H9 (cell line): ENCODE measurements at regions not wholly inside any gene's neighbourhood (a gene's known extent, or its start where the extent isn't known, plus 50 kb on each side); places are given as distances from the start of the nearest gene placed in this dataset.

ENCODE experiments used
- DNase-seq: peaks from one replicate; pipeline ENCODE4 v3.0.0-alpha.2; 2017
- H2AFZ ChIP-seq: one replicate; pipeline ENCODE4 v1.6.1; 2013; ENCODE audit warnings: mild to moderate bottlenecking, low read length, control low read depth, moderate library complexity
- H2AK5ac ChIP-seq: 2 replicates; pipeline ENCODE4 v1.6.1; 2013; ENCODE audit warnings: low read length, control low read depth, mixed read lengths; ENCODE audit not compliant: insufficient read length
- H2BK120ac ChIP-seq: one replicate; pipeline ENCODE4 v1.6.1; 2013; ENCODE audit warnings: low read depth, mild to moderate bottlenecking, low read length, control low read depth, inconsistent platforms; ENCODE audit not compliant: poor library complexity, severe bottlenecking
- H2BK12ac ChIP-seq: 2 replicates; pipeline ENCODE4 v1.6.1; 2013; ENCODE audit warnings: low read length, control low read depth, mixed read lengths, low read depth; ENCODE audit not compliant: insufficient read length
- H2BK15ac ChIP-seq: 2 replicates; pipeline ENCODE4 v1.6.1; 2013; ENCODE audit warnings: low read depth, low read length, control low read depth
- H2BK20ac ChIP-seq: one replicate; pipeline ENCODE4 v1.6.1; 2013; ENCODE audit warnings: low read depth, mild to moderate bottlenecking, low read length, control low read depth, inconsistent platforms; ENCODE audit not compliant: poor library complexity, severe bottlenecking
- H2BK5ac ChIP-seq: 2 replicates; pipeline ENCODE4 v1.6.1; 2013; ENCODE audit warnings: low read length, control low read depth, mixed read lengths; ENCODE audit not compliant: insufficient read length
- H3K14ac ChIP-seq: 2 replicates; pipeline ENCODE4 v1.6.1; 2013; ENCODE audit warnings: low read length, control low read depth; ENCODE audit not compliant: insufficient read depth
- H3K18ac ChIP-seq: 2 replicates; pipeline ENCODE4 v1.6.1; 2013; ENCODE audit warnings: low read depth, mild to moderate bottlenecking, mixed read lengths, low read length, control low read depth; ENCODE audit not compliant: insufficient read length
- H3K23ac ChIP-seq: 2 replicates; pipeline ENCODE4 v1.6.1; 2013; ENCODE audit warnings: low read length, control low read depth, mixed read lengths, low read depth; ENCODE audit not compliant: insufficient read length
- H3K23me2 ChIP-seq: 2 replicates; pipeline ENCODE4 v1.6.1; 2013; ENCODE audit warnings: low read depth, mild to moderate bottlenecking, mixed read lengths, low read length, control low read depth; ENCODE audit not compliant: insufficient read length, poor library complexity, severe bottlenecking
- H3K27ac ChIP-seq: 2 replicates; pipeline ENCODE4 v1.5.1; 2013; ENCODE audit warnings: low read length, control low read depth, mixed read lengths, low read depth; ENCODE audit not compliant: insufficient read length
- H3K27me3 ChIP-seq: 2 replicates; pipeline ENCODE4 v1.6.1; 2013; ENCODE audit warnings: low read length, control low read depth, inconsistent platforms; ENCODE audit not compliant: insufficient read depth
- H3K4ac ChIP-seq: 2 replicates; pipeline ENCODE4 v1.6.1; 2013; ENCODE audit warnings: low read depth, mild to moderate bottlenecking, control low read depth, inconsistent platforms, low read length, moderate library complexity
- H3K4me1 ChIP-seq: 2 replicates; pipeline ENCODE4 v1.6.1; 2013; ENCODE audit warnings: low read length, control low read depth, inconsistent platforms; ENCODE audit not compliant: insufficient read depth
- H3K4me2 ChIP-seq: 2 replicates; pipeline ENCODE4 v1.6.1; 2013; ENCODE audit warnings: low read length, control low read depth, mixed read lengths; ENCODE audit not compliant: insufficient read length, insufficient read depth
- H3K56ac ChIP-seq: 2 replicates; pipeline ENCODE4 v1.6.1; 2013; ENCODE audit warnings: low read depth, mild to moderate bottlenecking, mixed read lengths, low read length, control low read depth; ENCODE audit not compliant: insufficient read length
- H3K79me1 ChIP-seq: 2 replicates; pipeline ENCODE4 v1.6.1; 2013; ENCODE audit warnings: low read depth, mild to moderate bottlenecking, moderate library complexity, low read length, control low read depth, inconsistent platforms; ENCODE audit not compliant: insufficient read depth, poor library complexity, severe bottlenecking
- H3K79me2 ChIP-seq: 2 replicates; pipeline ENCODE4 v1.6.1; 2013; ENCODE audit warnings: low read length, control low read depth, inconsistent platforms; ENCODE audit not compliant: insufficient read depth
- H3K9ac ChIP-seq: 2 replicates; pipeline ENCODE4 v1.6.1; 2013; ENCODE audit warnings: low read length, control low read depth, mixed read lengths; ENCODE audit not compliant: insufficient read length; ENCODE audit errors: extremely low read depth
- H3K9me3 ChIP-seq: one replicate; pipeline ENCODE4 v1.6.1; 2013; ENCODE audit warnings: low read depth, low read length, inconsistent platforms; ENCODE audit not compliant: control insufficient read depth
- H3T11ph ChIP-seq: one replicate; pipeline ENCODE4 v1.6.1; 2013; ENCODE audit warnings: mild to moderate bottlenecking, low read length, control low read depth, inconsistent platforms
- H4K20me1 ChIP-seq: one replicate; pipeline ENCODE4 v1.6.1; 2013; ENCODE audit not compliant: control insufficient read depth, insufficient read length, insufficient read depth
- H4K5ac ChIP-seq: 2 replicates; pipeline ENCODE4 v1.6.1; 2013; ENCODE audit warnings: low read depth, mild to moderate bottlenecking, mixed read lengths, low read length, control low read depth; ENCODE audit not compliant: insufficient read length
- H4K8ac ChIP-seq: replicated peaks from 2 replicates; pipeline ENCODE4 v1.6.1; 2013; ENCODE audit warnings: low read length, control low read depth, mixed read lengths, low read depth; ENCODE audit not compliant: insufficient read length
- H4K91ac ChIP-seq: 2 replicates; pipeline ENCODE4 v1.6.1; 2013; ENCODE audit warnings: low read depth, mild to moderate bottlenecking, moderate library complexity, mixed read lengths, low read length, control low read depth; ENCODE audit not compliant: insufficient read length
- H3K27ac Mint-ChIP-seq, 3 experiments: 2 replicates in 2 of 3; 3 replicates in 1 of 3; pipeline ENCODE4 v1.8.0; 2020 to 2021; ENCODE audit warnings: mixed read lengths in 3 of 3, mild to moderate bottlenecking in 1 of 3, moderate library complexity in 1 of 3
- H3K27me3 Mint-ChIP-seq: 2 replicates; pipeline ENCODE4 v1.8.0; 2021; ENCODE audit warnings: low read depth, mild to moderate bottlenecking, moderate library complexity, mixed read lengths
- H3K36me3 Mint-ChIP-seq, 3 experiments: 2 replicates in 2 of 3; 3 replicates in 1 of 3; pipeline ENCODE4 v1.8.0; 2020 to 2021; ENCODE audit warnings: low read depth in 3 of 3, mixed read lengths in 3 of 3; ENCODE audit not compliant: insufficient read depth in 1 of 3
- H3K4me1 Mint-ChIP-seq, 2 experiments: 2 replicates each; pipeline ENCODE4 v1.8.0; 2020; ENCODE audit warnings: mixed read lengths in 2 of 2
- H3K4me3 Mint-ChIP-seq, 2 experiments: 2 replicates in 1 of 2; 3 replicates in 1 of 2; pipeline ENCODE4 v1.8.0; 2020 to 2021; ENCODE audit warnings: mild to moderate bottlenecking in 2 of 2, mixed read lengths in 2 of 2, moderate library complexity in 1 of 2
- H3K9me3 Mint-ChIP-seq, 2 experiments: 2 replicates in 1 of 2; 3 replicates in 1 of 2; pipeline ENCODE4 v1.8.0; 2020; ENCODE audit warnings: mild to moderate bottlenecking in 2 of 2, mixed read lengths in 2 of 2, moderate library complexity in 1 of 2
- WGBS: extraction: QIAGEN DNeasy Blood & Tissue Kit; methylation state at CpG from one replicate; pipeline ENCODE4 v1.1.7; 2013; ENCODE audit warnings: missing lambda C conversion rate, low lambda C conversion rate, mixed read lengths; ENCODE audit not compliant: insufficient read length; ENCODE audit errors: extremely low coverage; 5-methylcytosine and 5-hydroxymethylcytosine counted together
- TF ChIP-seq, protein P1 (sequence below): fragments of 200-600 bp; sonication (generic); conservative IDR thresholded peaks from 3 replicates; pipeline ENCODE4 v1.8.0; 2021; ENCODE audit warnings: antibody characterized with exemption, mild to moderate bottlenecking

DNA sequence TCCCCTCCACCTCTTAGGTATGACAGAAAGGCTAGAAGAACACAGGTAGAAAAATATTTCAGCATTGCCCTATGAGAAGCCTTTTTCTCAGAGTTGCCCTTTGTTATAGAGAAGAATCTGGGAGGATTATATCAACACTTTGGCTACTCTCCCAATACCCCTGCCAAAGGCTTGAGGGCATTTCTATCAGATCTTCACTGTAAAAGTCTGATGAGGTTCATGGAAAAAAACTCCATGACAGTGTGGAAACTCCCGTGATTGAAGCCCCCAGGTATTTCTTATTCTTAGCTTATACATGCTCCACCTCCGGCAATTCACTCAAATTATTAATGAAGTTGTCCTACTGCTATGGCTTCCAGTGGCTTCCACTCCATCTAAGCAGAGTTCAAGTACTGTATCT lies 753.6 kb downstream of the CENPC start:
- no peak overlapping the region for H2AK5ac ChIP-seq
- Mint-ChIP-seq H3K27me3 (no peaks in the 10 kb centered on the region), H3K36me3 (no peaks in the 10 kb centered on the region), H3K27ac (no peak overlapping the region), H3K4me3 (no peak overlapping the region), H3K4me1 (peaks cover 0 to 2% of the 10 kb centered on the region in 2 experiments; a peak in 1 of 4 replicates), H3K9me3 (no peaks in the 10 kb centered on the region)
- H3K4ac ChIP-seq = no peak overlapping the region
- no peak overlapping the region for H2BK12ac ChIP-seq
- H4K20me1 ChIP-seq = no peaks in the 10 kb centered on the region
- no peak overlapping the region for H4K5ac ChIP-seq
- no peak overlapping the region for H3K18ac ChIP-seq
- no peak overlapping the region for H2BK15ac ChIP-seq
- no peak overlapping the region for H3T11ph ChIP-seq
- no peak overlapping the region for H2BK5ac ChIP-seq
- H3K27ac ChIP-seq = no peak overlapping the region
- WGBS = no CpG with 5 or more reads among the region's 2 CpGs
- no peaks in the 10 kb centered on the region for H3K79me1 ChIP-seq
- no peaks in the 10 kb centered on the region for H3K9me3 ChIP-seq
- no peak overlapping the region for H3K56ac ChIP-seq
- no peak overlapping the region for H2BK120ac ChIP-seq
- H4K91ac ChIP-seq = no peak overlapping the region
- no peak overlapping the region for H3K14ac ChIP-seq
- TF ChIP-seq, protein P1, sequence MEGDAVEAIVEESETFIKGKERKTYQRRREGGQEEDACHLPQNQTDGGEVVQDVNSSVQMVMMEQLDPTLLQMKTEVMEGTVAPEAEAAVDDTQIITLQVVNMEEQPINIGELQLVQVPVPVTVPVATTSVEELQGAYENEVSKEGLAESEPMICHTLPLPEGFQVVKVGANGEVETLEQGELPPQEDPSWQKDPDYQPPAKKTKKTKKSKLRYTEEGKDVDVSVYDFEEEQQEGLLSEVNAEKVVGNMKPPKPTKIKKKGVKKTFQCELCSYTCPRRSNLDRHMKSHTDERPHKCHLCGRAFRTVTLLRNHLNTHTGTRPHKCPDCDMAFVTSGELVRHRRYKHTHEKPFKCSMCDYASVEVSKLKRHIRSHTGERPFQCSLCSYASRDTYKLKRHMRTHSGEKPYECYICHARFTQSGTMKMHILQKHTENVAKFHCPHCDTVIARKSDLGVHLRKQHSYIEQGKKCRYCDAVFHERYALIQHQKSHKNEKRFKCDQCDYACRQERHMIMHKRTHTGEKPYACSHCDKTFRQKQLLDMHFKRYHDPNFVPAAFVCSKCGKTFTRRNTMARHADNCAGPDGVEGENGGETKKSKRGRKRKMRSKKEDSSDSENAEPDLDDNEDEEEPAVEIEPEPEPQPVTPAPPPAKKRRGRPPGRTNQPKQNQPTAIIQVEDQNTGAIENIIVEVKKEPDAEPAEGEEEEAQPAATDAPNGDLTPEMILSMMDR = no peak
- no peak overlapping the region for H3K23ac ChIP-seq
- H4K8ac ChIP-seq = no peak overlapping the region
- H3K23me2 ChIP-seq = no peaks in the 10 kb centered on the region
- no peak overlapping the region for H3K4me2 ChIP-seq
- DNase-seq = no peak
- no peaks in the 10 kb centered on the region for H3K27me3 ChIP-seq
- H3K9ac ChIP-seq = no peak overlapping the region
- no peaks in the 10 kb centered on the region for H3K4me1 ChIP-seq
- no peak overlapping the region for H2AFZ ChIP-seq
- no peaks in the 10 kb centered on the region for H3K79me2 ChIP-seq
- no peak overlapping the region for H2BK20ac ChIP-seq
